K562 (cell line): ENCODE measurements at regions not wholly inside any gene's neighbourhood (a gene's known extent, or its start where the extent isn't known, plus 50 kb on each side); places are given as distances from the start of the nearest gene placed in this dataset.

Experiments used
- LCOR ChIP-seq: sonication (generic); formaldehyde crosslinking; IDR thresholded peaks from 2 replicates; pipeline ENCODE4 v1.8.0; 2022; ENCODE audit warnings: mild to moderate bottlenecking, missing genetic modification reagents
- MECOM ChIP-seq: fragments of 250-450 bp; sonication (Bioruptor Pico); IDR thresholded peaks from 2 replicates; pipeline ENCODE4 v1.8.0; 2022; ENCODE audit warnings: inconsistent platforms
- PHF21A ChIP-seq: fragments of 450-650 bp; IDR thresholded peaks from 2 replicates; pipeline ENCODE4 v1.6.1; 2017; ENCODE audit warnings: low read depth, borderline replicate concordance
- TF ChIP-seq, protein P1 (sequence below): fragments of 150-350 bp; conservative IDR thresholded peaks from 2 replicates; pipeline ENCODE4 v1.6.1; 2014; ENCODE audit warnings: low read length

DNA sequence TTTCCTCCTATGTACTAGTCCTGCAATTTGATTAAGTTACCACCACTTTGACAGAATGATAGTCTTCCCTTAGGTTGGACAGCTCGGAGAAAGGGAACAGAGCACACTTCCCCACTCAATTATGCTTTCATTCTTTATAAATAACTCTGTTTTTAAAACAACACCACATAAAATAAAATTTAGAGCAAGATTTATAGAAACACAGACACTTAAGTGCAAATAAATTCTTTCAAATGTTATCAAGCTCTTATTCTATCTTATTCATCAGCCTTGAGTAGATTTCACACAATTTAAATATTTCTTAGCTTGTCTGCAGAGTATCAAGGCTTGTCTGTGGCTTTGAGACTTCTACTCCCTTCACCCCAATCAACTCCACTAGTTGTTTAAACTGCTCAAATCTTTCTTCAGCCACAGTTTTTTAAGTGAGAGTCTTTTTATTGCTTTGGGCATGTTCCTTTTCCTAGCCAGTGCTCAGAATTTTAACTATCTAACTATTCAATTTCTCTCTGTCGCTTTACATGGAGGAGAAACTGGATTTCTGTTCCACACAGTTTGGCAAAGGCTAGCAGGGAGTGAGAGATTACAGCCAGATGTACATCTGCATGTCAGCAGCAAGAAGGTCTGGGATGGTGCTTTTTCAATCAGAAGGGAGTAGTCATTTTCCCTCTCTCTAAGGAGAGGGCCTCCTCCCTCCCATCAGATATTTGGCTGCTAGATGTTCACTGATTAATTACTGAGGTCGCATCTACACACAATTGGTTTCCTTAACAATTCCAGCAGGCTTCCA lies 53.1 kb upstream of the PLAC1 start (continued):
- TF ChIP-seq, protein P1, sequence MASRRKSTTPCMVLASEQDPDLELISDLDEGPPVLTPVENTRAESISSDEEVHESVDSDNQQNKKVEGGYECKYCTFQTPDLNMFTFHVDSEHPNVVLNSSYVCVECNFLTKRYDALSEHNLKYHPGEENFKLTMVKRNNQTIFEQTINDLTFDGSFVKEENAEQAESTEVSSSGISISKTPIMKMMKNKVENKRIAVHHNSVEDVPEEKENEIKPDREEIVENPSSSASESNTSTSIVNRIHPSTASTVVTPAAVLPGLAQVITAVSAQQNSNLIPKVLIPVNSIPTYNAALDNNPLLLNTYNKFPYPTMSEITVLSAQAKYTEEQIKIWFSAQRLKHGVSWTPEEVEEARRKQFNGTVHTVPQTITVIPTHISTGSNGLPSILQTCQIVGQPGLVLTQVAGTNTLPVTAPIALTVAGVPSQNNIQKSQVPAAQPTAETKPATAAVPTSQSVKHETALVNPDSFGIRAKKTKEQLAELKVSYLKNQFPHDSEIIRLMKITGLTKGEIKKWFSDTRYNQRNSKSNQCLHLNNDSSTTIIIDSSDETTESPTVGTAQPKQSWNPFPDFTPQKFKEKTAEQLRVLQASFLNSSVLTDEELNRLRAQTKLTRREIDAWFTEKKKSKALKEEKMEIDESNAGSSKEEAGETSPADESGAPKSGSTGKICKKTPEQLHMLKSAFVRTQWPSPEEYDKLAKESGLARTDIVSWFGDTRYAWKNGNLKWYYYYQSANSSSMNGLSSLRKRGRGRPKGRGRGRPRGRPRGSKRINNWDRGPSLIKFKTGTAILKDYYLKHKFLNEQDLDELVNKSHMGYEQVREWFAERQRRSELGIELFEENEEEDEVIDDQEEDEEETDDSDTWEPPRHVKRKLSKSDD = no peak
- TF ChIP-seq PHF21A (no peak), MECOM (CRISPR knock-in tag) (no peak), LCOR (no peak)
- TF ChIP-seq, all 486 proteins: peak for 0
